ENCODE measurements at regions not wholly inside any gene's neighbourhood (a gene's known extent, or its start where the extent isn't known, plus 50 kb on each side); places are given as distances from the start of the nearest gene placed in this dataset.

GRCh38 chr16:73510852-73511251, 462.9 kb upstream of the ZFHX3 start:
- intact Hi-C loops (cut with DNase I): no loop called here

GRCh38 chr16:73506568-73507056, 458.7 kb upstream of the ZFHX3 start:
- intact Hi-C loops (cut with DNase I): no loop called here
- no peak for TF ChIP-seq CTCF (IDR thresholded peaks at IDR 0.05)
- TF ChIP-seq POLR2A (IDR thresholded peaks at IDR 0.05): no peak
- no peak for TF ChIP-seq POLR2AphosphoS5 (IDR thresholded peaks at IDR 0.05; ENCODE audit: insufficient read depth in 1 of 2, low read depth in 1 of 2)
- DNase-seq (ENCODE audit: extremely low spot score in 2 of 2): no peak
- Histone ChIP-seq H3K27me3 (no peaks in the 10 kb centered on the region), H3K9me3 (no peaks in the 10 kb centered on the region), H3K27ac (no peak overlapping the region), H3K36me3 (no peaks in the 10 kb centered on the region), H3K4me1 (no peaks in the 10 kb centered on the region), H3K4me3 (no peak overlapping the region)

More at GRCh38 chr16:73510852-73511251, 462.9 kb upstream of the ZFHX3 start:
- DNase-seq (ENCODE audit: extremely low spot score in 2 of 2): no peak
- H3K27me3 ChIP-seq: no peaks in the 10 kb centered on the region
- H3K4me3 ChIP-seq: no peak overlapping the region
- H3K4me1 ChIP-seq: no peaks in the 10 kb centered on the region
- TF ChIP-seq POLR2AphosphoS5 (IDR thresholded peaks at IDR 0.05; ENCODE audit: insufficient read depth in 1 of 2, low read depth in 1 of 2) (no peak), CTCF (IDR thresholded peaks at IDR 0.05) (no peak), POLR2A (IDR thresholded peaks at IDR 0.05) (no peak)
- no peaks in the 10 kb centered on the region for H3K9me3 ChIP-seq
- H3K36me3 ChIP-seq: no peaks in the 10 kb centered on the region
- no peak overlapping the region for H3K27ac ChIP-seq

GRCh38 chr16:73505577-73505976, 457.6 kb upstream of the ZFHX3 start:
- no peaks in the 10 kb centered on the region for H3K9me3 ChIP-seq
- intact Hi-C loops (cut with DNase I): no loop called here
- no peaks in the 10 kb centered on the region for H3K36me3 ChIP-seq
- H3K27me3 ChIP-seq: no peaks in the 10 kb centered on the region
- DNase-seq (ENCODE audit: extremely low spot score in 2 of 2): no peak
- H3K27ac ChIP-seq: no peak overlapping the region
- TF ChIP-seq POLR2AphosphoS5 (IDR thresholded peaks at IDR 0.05; ENCODE audit: insufficient read depth in 1 of 2, low read depth in 1 of 2): no peak
- TF ChIP-seq POLR2A (IDR thresholded peaks at IDR 0.05): no peak
- no peak for TF ChIP-seq CTCF (IDR thresholded peaks at IDR 0.05)
- H3K4me3 ChIP-seq: no peak overlapping the region
- no peaks in the 10 kb centered on the region for H3K4me1 ChIP-seq

- Histone ChIP-seq H3K27me3 (no peaks in the 10 kb centered on the region), H3K27ac (no peak overlapping the region), H3K4me1 (no peaks in the 10 kb centered on the region), H3K36me3 (no peaks in the 10 kb centered on the region), H3K4me3 (no peak overlapping the region), H3K9me3 (no peaks in the 10 kb centered on the region)
- DNase-seq (ENCODE audit: extremely low spot score in 2 of 2): no peak
- intact Hi-C loops (cut with DNase I): no loop called here
- TF ChIP-seq POLR2AphosphoS5 (IDR thresholded peaks at IDR 0.05; ENCODE audit: insufficient read depth in 1 of 2, low read depth in 1 of 2): no peak
- TF ChIP-seq CTCF (IDR thresholded peaks at IDR 0.05): no peak
- TF ChIP-seq POLR2A (IDR thresholded peaks at IDR 0.05): no peak
Measured at GRCh38 chr16:73504591-73505575, 457.0 kb upstream of the ZFHX3 start.

GRCh38 chr16:73503093-73503492, 455.2 kb upstream of the ZFHX3 start:
- no peaks in the 10 kb centered on the region for H3K36me3 ChIP-seq
- no peaks in the 10 kb centered on the region for H3K4me1 ChIP-seq
- intact Hi-C loops (cut with DNase I): no loop called here
- no peak for DNase-seq (ENCODE audit: extremely low spot score in 2 of 2)
- no peak overlapping the region for H3K27ac ChIP-seq
- TF ChIP-seq POLR2A (IDR thresholded peaks at IDR 0.05): no peak
- TF ChIP-seq CTCF (IDR thresholded peaks at IDR 0.05): no peak
- no peak for TF ChIP-seq POLR2AphosphoS5 (IDR thresholded peaks at IDR 0.05; ENCODE audit: insufficient read depth in 1 of 2, low read depth in 1 of 2)
- H3K27me3 ChIP-seq: no peaks in the 10 kb centered on the region
- no peak overlapping the region for H3K4me3 ChIP-seq
- no peaks in the 10 kb centered on the region for H3K9me3 ChIP-seq

All from vagina (tissue), 2 donors.